BE2C (cell line): ENCODE measurements at regions not wholly inside any gene's neighbourhood (a gene's known extent, or its start where the extent isn't known, plus 50 kb on each side); places are given as distances from the start of the nearest gene placed in this dataset.
A peak's percentile ranks its signal among the peaks of the same experiment; 100 is the strongest.

Source experiments
- DNase-seq: peaks from one replicate; pipeline ENCODE4 v3.0.0-alpha.2; 2020
- H3K27me3 ChIP-seq: fragments of 250-450 bp; sonication (Bioruptor Pico); 2 replicates; pipeline ENCODE4 v1.5.1; 2020; ENCODE audit warnings: mild to moderate bottlenecking
- H3K36me3 ChIP-seq: fragments of 250-450 bp; sonication (Bioruptor Pico); 2 replicates; pipeline ENCODE4 v1.5.1; 2020; ENCODE audit warnings: mild to moderate bottlenecking
- H3K4me1 ChIP-seq: fragments of 250-450 bp; sonication (Bioruptor Pico); 2 replicates; pipeline ENCODE4 v1.5.1; 2020
- H3K4me3 ChIP-seq: 2 replicates; pipeline ENCODE4 v1.5.1; 2011; ENCODE audit warnings: low read depth, low read length
- H3K9me3 ChIP-seq: fragments of 250-450 bp; sonication (Bioruptor Pico); 2 replicates; pipeline ENCODE4 v1.5.1; 2020
- CTCF ChIP-seq: IDR thresholded peaks from 2 replicates; pipeline ENCODE4 v1.5.1; 2012; ENCODE audit warnings: mild to moderate bottlenecking, low read depth, low read length

GRCh38 chr20:52812231-52812847 is 159.8 kb upstream of the TSHZ2 start:
- H3K9me3 ChIP-seq, result no peaks in the 10 kb centered on the region
- peaks cover 3% of the 10 kb centered on the region; the same call in 1 of the 2 replicates for H3K4me1 ChIP-seq
- peak; percentile 42 for TF ChIP-seq CTCF
- DNase-seq, result peak; percentile 22
- no peak overlapping the region for H3K4me3 ChIP-seq
- no peaks in the 10 kb centered on the region for H3K36me3 ChIP-seq
- H3K27me3 ChIP-seq, result no peaks in the 10 kb centered on the region

- H3K9me3 ChIP-seq, result no peaks in the 10 kb centered on the region
Observed at GRCh38 chr20:52809003-52809402, 163.2 kb upstream of the TSHZ2 start.

GRCh38 chr20:52806918-52807317 is 165.2 kb upstream of the TSHZ2 start:
- no peaks in the 10 kb centered on the region for H3K9me3 ChIP-seq
- TF ChIP-seq CTCF, result no peak
- H3K27me3 ChIP-seq, result no peaks in the 10 kb centered on the region
- H3K4me1 ChIP-seq, result peaks cover 13% of the 10 kb centered on the region
- DNase-seq, result no peak
- H3K36me3 ChIP-seq, result no peaks in the 10 kb centered on the region
- no peak overlapping the region for H3K4me3 ChIP-seq

More at GRCh38 chr20:52809003-52809402, 163.2 kb upstream of the TSHZ2 start:
- peaks cover 8% of the 10 kb centered on the region for H3K4me1 ChIP-seq
- no peaks in the 10 kb centered on the region for H3K27me3 ChIP-seq
- no peak overlapping the region for H3K4me3 ChIP-seq
- DNase-seq, result no peak
- H3K36me3 ChIP-seq, result no peaks in the 10 kb centered on the region
- no peak for TF ChIP-seq CTCF

- no peaks in the 10 kb centered on the region for H3K36me3 ChIP-seq
- H3K4me3 ChIP-seq, result no peak overlapping the region
- DNase-seq, result no peak
- H3K27me3 ChIP-seq, result no peaks in the 10 kb centered on the region
- peaks cover 17% of the 10 kb centered on the region for H3K4me1 ChIP-seq
- no peaks in the 10 kb centered on the region for H3K9me3 ChIP-seq
- TF ChIP-seq CTCF, result no peak
Observed at GRCh38 chr20:52805843-52806242, 166.3 kb upstream of the TSHZ2 start.

GRCh38 chr20:52805296-52805571 is 166.9 kb upstream of the TSHZ2 start:
- no peak for DNase-seq
- H3K36me3 ChIP-seq, result no peaks in the 10 kb centered on the region
- no peaks in the 10 kb centered on the region for H3K27me3 ChIP-seq
- no peaks in the 10 kb centered on the region for H3K9me3 ChIP-seq
- H3K4me3 ChIP-seq, result no peak overlapping the region
- no peak for TF ChIP-seq CTCF
- H3K4me1 ChIP-seq, result peaks cover 23% of the 10 kb centered on the region

GRCh38 chr20:52804497-52805295 is 167.5 kb upstream of the TSHZ2 start:
- TF ChIP-seq CTCF, result no peak
- no peaks in the 10 kb centered on the region for H3K9me3 ChIP-seq
- H3K36me3 ChIP-seq, result no peaks in the 10 kb centered on the region
- no peak for DNase-seq
- H3K27me3 ChIP-seq, result no peaks in the 10 kb centered on the region
- peaks cover 25% of the 10 kb centered on the region for H3K4me1 ChIP-seq
- no peak overlapping the region for H3K4me3 ChIP-seq
